UCSD-AML1 (cell line): ENCODE measurements at regions not wholly inside any gene's neighbourhood (a gene's known extent, or its start where the extent isn't known, plus 50 kb on each side); places are given as distances from the start of the nearest gene placed in this dataset.
"Not testable (repeated sequence)": the region's sequence is repeated elsewhere in the genome, so short reads cannot be mapped to it uniquely, and the experiment has no call there.

Experiments
- DNase-seq: peaks from one replicate; lab custom pipeline; 2025; ENCODE audit not compliant: unreplicated experiment; lab: John Stamatoyannopoulos, UW

- DNase-seq: no peak
These were observed 144.8 kb upstream of the PHACTR3 start for GRCh38 chr20:59459586-59459985.

GRCh38 chr20:59460352-59460751, 144.0 kb upstream of the PHACTR3 start:
- no peak for DNase-seq

GRCh38 chr20:59461526-59461925, 142.8 kb upstream of the PHACTR3 start:
- no peak for DNase-seq

DNA sequence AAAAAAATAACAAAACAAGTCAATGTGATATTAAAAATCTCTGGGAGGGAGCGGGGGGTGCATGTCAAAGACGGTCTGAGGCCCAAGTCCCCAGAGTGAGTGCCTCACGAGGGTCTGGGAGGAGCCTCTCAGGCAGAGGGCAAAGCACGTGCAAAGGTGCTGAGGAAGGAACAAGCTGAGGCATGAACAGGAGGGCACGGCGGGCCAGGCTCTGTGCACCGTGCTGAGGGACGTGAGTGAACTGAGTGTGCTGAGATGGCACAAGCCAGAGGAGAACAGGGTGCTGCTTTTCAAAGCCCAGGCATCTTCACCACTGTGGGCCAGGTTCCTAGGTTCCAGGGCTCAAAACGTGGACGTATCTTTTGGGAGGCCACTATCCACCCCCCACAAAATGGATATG, 142.1 kb upstream of the PHACTR3 start:
- no peak for DNase-seq

DNA sequence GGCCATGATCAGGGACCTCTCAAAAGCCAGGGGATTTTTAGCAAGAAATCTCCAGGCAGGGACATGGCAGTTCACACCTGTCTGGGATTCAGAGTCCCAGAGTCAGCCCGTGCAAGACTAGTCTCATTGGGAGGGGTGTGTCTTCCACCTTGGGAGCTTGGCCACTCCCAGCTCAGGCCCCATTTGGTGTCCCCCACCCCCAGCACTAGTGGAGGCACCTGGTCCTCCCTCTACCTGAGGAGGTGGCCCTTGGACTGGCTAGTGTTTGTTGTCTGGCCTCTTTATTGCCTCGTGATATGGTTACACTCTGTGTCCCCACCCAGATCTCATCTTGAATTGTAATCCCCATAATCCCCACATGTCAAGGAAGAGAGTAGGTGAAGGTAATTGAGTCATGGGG, 140.8 kb upstream of the PHACTR3 start:
- no peak for DNase-seq

DNA sequence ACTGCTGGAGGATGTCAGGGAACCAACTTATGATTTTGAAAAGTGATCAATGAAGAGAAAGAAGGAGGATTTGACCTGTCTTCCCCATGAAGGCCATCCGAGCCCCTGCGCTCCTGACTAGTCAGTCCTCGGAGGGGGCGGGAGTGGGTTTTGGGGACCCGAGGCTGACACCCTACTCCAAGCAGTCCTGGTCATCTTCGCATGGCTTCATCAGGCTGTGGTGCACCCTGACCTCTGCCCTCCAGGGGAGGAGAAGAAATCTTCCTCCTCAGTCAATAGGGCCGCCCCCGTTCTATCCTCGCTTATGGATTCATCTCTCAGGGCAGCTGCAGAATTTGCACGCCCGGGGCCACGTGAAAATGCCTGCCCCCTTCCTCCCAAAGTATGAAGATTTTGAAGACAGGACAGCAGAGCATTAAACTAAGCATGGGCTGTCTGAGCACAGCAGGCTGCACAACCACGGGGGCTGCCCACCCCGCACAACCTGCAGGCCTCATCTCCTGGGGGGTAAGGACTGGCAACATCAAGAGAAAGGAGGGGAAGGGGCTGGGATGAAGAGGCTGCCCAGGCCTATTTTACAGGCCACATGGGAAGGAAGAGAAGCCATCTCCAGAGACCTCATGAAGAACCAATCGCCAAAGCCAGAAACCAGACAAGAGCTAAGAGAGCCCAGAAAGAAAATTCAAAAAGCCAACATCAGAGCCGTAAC, 138.1 kb upstream of the PHACTR3 start:
- no peak for DNase-seq

GRCh38 chr20:59468831-59469230, 135.5 kb upstream of the PHACTR3 start:
- DNase-seq: no peak

DNA sequence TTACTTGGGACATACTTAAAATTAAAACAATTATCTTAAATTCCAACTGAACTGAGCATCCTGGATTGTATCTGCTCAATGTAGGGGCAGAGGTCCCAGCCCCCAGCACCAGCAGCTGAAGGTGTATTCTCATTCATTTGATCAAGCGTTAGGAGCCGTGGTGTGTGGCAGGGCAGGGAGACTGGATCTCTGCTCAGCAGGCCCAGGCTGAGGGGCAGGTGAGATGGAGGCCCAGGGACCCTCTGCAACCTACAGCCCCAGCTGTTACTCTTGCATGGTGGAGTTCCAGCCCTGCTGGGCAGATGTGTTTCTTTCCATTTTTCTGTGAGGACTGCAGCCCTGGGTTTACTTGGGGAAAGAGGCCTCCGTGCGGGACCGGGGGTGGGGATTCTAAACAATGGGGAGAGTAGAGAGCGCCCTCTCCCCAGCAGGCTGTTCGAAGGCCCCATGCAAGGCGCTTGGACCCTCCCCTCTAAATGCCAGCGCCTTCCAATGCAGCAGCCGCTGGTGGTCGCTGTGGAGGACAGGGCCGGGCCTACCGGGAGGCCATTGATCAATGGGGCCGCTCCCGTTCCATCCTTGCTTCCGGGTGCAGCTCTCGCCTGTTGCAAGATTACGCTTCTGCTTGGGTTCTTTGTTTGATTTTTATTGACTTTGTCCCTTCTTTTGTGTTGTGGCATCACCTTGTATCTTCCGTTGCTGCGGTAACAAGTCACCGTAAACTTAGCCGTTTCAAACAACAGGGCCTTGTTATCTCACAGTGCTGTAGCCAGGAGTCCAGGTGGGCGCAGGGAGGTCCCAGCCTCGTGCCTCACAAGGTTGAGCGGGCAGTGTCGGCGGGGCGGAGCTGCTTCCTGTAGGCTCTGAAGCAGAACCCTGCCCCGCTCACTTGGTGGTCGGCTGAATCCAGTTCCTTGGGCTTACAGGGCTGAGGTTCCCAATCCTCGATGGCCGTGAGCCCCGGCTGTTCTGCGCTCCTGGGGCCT, 134.8 kb upstream of the PHACTR3 start:
- DNase-seq: no peak

DNA sequence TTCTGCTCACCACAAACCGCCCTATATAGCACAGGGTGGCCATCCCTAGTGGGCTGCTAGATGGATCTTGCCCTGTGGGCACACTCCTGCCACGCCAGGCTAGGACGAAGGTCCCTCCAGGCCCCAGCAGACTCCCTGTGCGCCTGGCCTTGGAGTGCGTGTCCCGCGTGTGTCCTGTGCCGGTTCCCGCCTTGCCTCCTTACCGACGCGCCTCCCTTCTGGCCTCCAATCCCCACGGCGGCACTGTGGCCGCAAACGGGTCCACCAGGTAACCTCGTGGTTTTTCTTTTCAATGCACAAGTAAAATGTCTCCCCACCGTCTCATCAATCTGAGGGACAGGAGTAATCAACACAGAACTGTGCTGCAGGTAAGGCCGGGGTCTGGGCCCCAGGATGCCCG, 133.8 kb upstream of the PHACTR3 start:
- DNase-seq: no peak

- no peak for DNase-seq
These were observed 132.5 kb upstream of the PHACTR3 start for GRCh38 chr20:59471653-59472421.

- DNase-seq: no peak
These were observed 130.6 kb upstream of the PHACTR3 start for GRCh38 chr20:59473742-59474141.

DNA sequence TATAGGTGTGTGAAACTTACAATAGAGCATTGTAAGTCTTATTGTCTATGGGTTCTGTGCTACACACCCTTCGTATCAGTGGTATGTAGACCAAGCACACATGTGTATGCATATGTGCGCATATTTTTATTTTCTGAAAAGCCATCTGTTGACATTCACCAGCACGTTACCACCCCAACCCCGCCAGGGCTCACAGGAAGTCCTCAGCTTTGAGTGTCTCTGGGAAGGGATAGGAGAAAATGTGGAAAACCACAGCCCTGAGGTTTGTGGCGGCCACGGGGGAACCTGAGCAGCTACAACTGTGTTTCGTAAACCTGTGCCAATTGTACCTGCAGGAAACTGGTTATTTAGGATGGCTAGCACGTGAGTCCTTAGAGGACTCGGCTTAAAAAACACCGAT, 123.3 kb upstream of the PHACTR3 start:
- DNase-seq: no peak

- DNase-seq: no peak
These were observed 122.8 kb upstream of the PHACTR3 start for GRCh38 chr20:59481477-59482018.

DNA sequence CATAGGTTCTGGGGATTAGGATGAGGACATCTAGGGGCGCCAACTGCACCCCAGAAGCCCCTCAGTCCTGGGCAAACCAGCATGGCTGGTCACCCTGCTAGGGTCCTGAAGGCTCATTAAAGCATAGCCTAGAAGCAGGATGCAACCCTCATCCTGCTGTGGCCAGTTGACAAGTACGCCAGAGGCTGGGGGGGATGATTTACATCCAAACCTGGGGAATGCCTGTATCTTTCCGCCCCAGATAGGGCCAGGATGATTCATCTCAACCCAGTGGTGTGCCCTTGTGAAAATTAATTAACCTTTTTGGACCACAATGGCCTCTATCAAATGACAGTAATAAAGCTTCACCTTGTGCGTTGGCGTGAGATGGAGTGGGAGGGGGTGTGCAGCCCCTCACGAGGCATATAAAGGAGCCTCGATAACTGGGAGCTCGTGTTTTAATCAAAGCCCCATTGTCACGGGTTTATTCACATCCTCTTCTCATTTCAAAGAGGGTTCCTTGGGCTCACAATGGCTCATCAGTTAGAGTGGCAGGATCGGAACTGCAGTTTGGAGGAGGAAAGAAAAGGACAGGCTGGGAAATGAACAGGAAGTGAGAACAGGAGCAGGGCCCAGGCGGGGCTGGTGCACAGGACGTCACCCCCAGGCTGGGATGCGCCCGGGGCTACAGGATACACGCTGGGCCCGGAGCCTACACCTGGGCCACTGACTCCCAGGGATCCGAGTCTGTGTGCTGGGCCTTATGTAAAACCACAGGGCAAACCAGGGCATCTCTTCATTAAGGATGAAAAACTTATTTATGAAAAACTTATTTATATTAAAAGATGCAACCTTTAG, 121.8 kb upstream of the PHACTR3 start:
- no peak for DNase-seq

- no peak for DNase-seq
These were observed 120.9 kb upstream of the PHACTR3 start for GRCh38 chr20:59483481-59483880.

DNA sequence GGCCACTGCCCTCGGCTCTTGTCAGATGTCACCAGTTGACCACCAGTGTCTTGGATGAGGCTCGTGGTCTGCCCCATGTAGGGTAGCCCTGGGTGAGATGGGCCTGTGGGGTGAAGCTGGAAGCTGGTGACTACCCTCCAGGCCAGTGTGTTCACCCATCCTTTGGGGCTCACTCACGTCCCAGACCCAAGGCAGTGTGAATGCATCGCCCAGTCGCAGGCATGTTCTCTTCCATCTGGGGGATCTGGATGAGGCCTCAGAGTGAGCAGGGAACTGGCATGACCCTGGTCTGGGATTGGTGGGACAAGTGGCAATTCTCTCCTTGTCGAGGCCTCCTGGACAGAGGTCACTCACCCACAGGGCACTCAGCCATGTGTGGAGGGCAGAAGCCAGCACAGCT, 120.1 kb upstream of the PHACTR3 start:
- DNase-seq: no peak

GRCh38 chr20:59485576-59486454, 118.5 kb upstream of the PHACTR3 start:
- DNase-seq: no peak

DNA sequence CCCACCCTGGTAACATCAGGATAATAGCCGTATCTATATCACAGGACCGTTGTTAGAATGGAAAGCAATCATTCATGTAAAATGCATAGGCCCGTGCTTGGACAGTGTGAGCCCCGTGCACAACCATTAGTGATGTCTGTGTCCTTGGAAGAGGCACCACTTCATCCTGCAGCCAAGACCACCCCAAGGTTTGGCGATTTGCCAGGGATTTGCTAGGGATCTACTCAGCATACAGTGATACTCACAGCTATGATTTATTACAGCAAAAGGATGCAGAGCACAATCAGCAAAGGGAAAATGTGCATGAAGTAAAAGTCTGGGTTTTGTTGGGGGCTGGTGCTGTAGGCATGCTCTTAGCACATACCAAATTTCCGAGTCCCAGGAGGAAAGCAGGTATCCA, 115.9 kb upstream of the PHACTR3 start:
- not testable (repeated sequence) for DNase-seq
